NT2/D1 (cell line): ENCODE measurements at regions not wholly inside any gene's neighbourhood (a gene's known extent, or its start where the extent isn't known, plus 50 kb on each side); places are given as distances from the start of the nearest gene placed in this dataset.

Experiments
- DNase-seq: peaks from one replicate; pipeline ENCODE4 v3.0.0-alpha.2; 2011; ENCODE audit warnings: low read depth, low spot score
- H3K27me3 ChIP-seq: 2 replicates; pipeline ENCODE4 v1.6.0; 2011; ENCODE audit warnings: mild to moderate bottlenecking; ENCODE audit not compliant: insufficient read length, insufficient read depth
- H3K36me3 ChIP-seq: 2 replicates; pipeline ENCODE4 v1.6.1; 2011; ENCODE audit warnings: mild to moderate bottlenecking, low read length, mixed read lengths; ENCODE audit not compliant: insufficient read depth, insufficient read length
- H3K4me1 ChIP-seq: 2 replicates; pipeline ENCODE4 v1.5.1; 2011; ENCODE audit not compliant: insufficient read depth, insufficient read length
- H3K4me3 ChIP-seq: 2 replicates; pipeline ENCODE4 v1.5.1; 2011; ENCODE audit warnings: low read depth; ENCODE audit not compliant: insufficient read length
- H3K9ac ChIP-seq: 2 replicates; pipeline ENCODE4 v1.6.0; 2011; ENCODE audit warnings: low read depth; ENCODE audit not compliant: insufficient read length
- H3K9me3 ChIP-seq: 2 replicates; pipeline ENCODE4 v1.5.1; 2011; ENCODE audit warnings: mild to moderate bottlenecking, low read length; ENCODE audit not compliant: insufficient read depth
- SUZ12 ChIP-seq: IDR thresholded peaks from 2 replicates; pipeline ENCODE4 v1.6.1; 2011; ENCODE audit not compliant: insufficient read length, insufficient read depth; ENCODE audit errors: extremely low read depth
- YY1 ChIP-seq: IDR thresholded peaks from 2 replicates; pipeline ENCODE4 v1.6.1; 2011; ENCODE audit not compliant: insufficient read length, insufficient read depth
- ZNF274 ChIP-seq: IDR thresholded peaks from 2 replicates; pipeline ENCODE4 v1.6.1; 2011; ENCODE audit warnings: mild to moderate bottlenecking, low read depth, low read length

GRCh38 chr4:92071587-92071986, 232.2 kb upstream of the GRID2 start:
- peaks cover 19% of the 10 kb centered on the region; the same call in 1 of the 2 replicates for H3K9me3 ChIP-seq
- no peak for DNase-seq
- TF ChIP-seq SUZ12 (no peak), ZNF274 (no peak), YY1 (no peak)
- no peaks in the 10 kb centered on the region for H3K36me3 ChIP-seq
- no peak overlapping the region for H3K9ac ChIP-seq
- no peaks in the 10 kb centered on the region for H3K27me3 ChIP-seq
- no peaks in the 10 kb centered on the region for H3K4me1 ChIP-seq
- no peak overlapping the region for H3K4me3 ChIP-seq

GRCh38 chr4:92074839-92075238, 228.9 kb upstream of the GRID2 start:
- H3K4me1 ChIP-seq: no peaks in the 10 kb centered on the region
- no peaks in the 10 kb centered on the region for H3K27me3 ChIP-seq
- H3K9ac ChIP-seq: no peak overlapping the region
- no peak for TF ChIP-seq ZNF274
- TF ChIP-seq SUZ12: no peak
- no peak for TF ChIP-seq YY1
- no peak overlapping the region for H3K4me3 ChIP-seq
- H3K9me3 ChIP-seq: peaks cover 19% of the 10 kb centered on the region; the same call in 1 of the 2 replicates
- DNase-seq: no peak
- H3K36me3 ChIP-seq: no peaks in the 10 kb centered on the region

- Histone ChIP-seq H3K27me3 (no peaks in the 10 kb centered on the region), H3K4me1 (no peaks in the 10 kb centered on the region), H3K9ac (no peak overlapping the region), H3K36me3 (no peaks in the 10 kb centered on the region), H3K9me3 (no peaks in the 10 kb centered on the region), H3K4me3 (no peak overlapping the region)
- no peak for DNase-seq
- TF ChIP-seq SUZ12 (no peak), YY1 (no peak), ZNF274 (no peak)
These were observed 212.9 kb upstream of the GRID2 start for GRCh38 chr4:92090887-92091286.

- no peak for DNase-seq
These were observed 212.4 kb upstream of the GRID2 start for GRCh38 chr4:92091335-92091734.

GRCh38 chr4:92099861-92100260, 203.9 kb upstream of the GRID2 start:
- no peak overlapping the region for H3K4me3 ChIP-seq
- no peaks in the 10 kb centered on the region for H3K4me1 ChIP-seq
- no peaks in the 10 kb centered on the region for H3K27me3 ChIP-seq

More at GRCh38 chr4:92091335-92091734, 212.4 kb upstream of the GRID2 start:
- no peak overlapping the region for H3K9ac ChIP-seq
- H3K9me3 ChIP-seq: no peaks in the 10 kb centered on the region
- H3K4me3 ChIP-seq: no peak overlapping the region
- no peaks in the 10 kb centered on the region for H3K36me3 ChIP-seq
- TF ChIP-seq YY1 (no peak), ZNF274 (no peak), SUZ12 (no peak)
- H3K4me1 ChIP-seq: no peaks in the 10 kb centered on the region
- H3K27me3 ChIP-seq: no peaks in the 10 kb centered on the region

GRCh38 chr4:92100975-92101374, 202.8 kb upstream of the GRID2 start:
- no peak for DNase-seq
- TF ChIP-seq SUZ12 (no peak), YY1 (no peak), ZNF274 (no peak)

More at GRCh38 chr4:92099861-92100260, 203.9 kb upstream of the GRID2 start:
- H3K9me3 ChIP-seq: no peaks in the 10 kb centered on the region
- TF ChIP-seq YY1 (no peak), ZNF274 (no peak), SUZ12 (no peak)
- DNase-seq: no peak
- no peak overlapping the region for H3K9ac ChIP-seq
- no peaks in the 10 kb centered on the region for H3K36me3 ChIP-seq

GRCh38 chr4:92101737-92102172, 202.0 kb upstream of the GRID2 start:
- no peak for DNase-seq
- no peak overlapping the region for H3K4me3 ChIP-seq
- H3K9me3 ChIP-seq: no peaks in the 10 kb centered on the region
- H3K36me3 ChIP-seq: no peaks in the 10 kb centered on the region
- H3K4me1 ChIP-seq: no peaks in the 10 kb centered on the region
- TF ChIP-seq ZNF274 (no peak), YY1 (no peak), SUZ12 (no peak)
- H3K27me3 ChIP-seq: no peaks in the 10 kb centered on the region
- no peak overlapping the region for H3K9ac ChIP-seq

More at GRCh38 chr4:92100975-92101374, 202.8 kb upstream of the GRID2 start:
- Histone ChIP-seq H3K9me3 (no peaks in the 10 kb centered on the region), H3K36me3 (no peaks in the 10 kb centered on the region), H3K9ac (no peak overlapping the region), H3K4me3 (no peak overlapping the region), H3K4me1 (no peaks in the 10 kb centered on the region), H3K27me3 (no peaks in the 10 kb centered on the region)

GRCh38 chr4:92104506-92104905, 199.3 kb upstream of the GRID2 start:
- no peaks in the 10 kb centered on the region for H3K9me3 ChIP-seq
- no peak overlapping the region for H3K4me3 ChIP-seq
- H3K27me3 ChIP-seq: no peaks in the 10 kb centered on the region
- no peak for DNase-seq
- no peak overlapping the region for H3K9ac ChIP-seq
- no peak for TF ChIP-seq YY1
- H3K36me3 ChIP-seq: no peaks in the 10 kb centered on the region
- no peaks in the 10 kb centered on the region for H3K4me1 ChIP-seq
